Ovary (tissue), 7 donors: ENCODE measurements at regions not wholly inside any gene's neighbourhood (a gene's known extent, or its start where the extent isn't known, plus 50 kb on each side); places are given as distances from the start of the nearest gene placed in this dataset.
"Not testable (repeated sequence)": the region's sequence is repeated elsewhere in the genome, so short reads cannot be mapped to it uniquely, and the experiment has no call there.

Source experiments
- DNase-seq, 5 donors: peaks; one replicate each; pipeline ENCODE4 v3.0.0-alpha.2; 2019 to 2020
- H3K27ac ChIP-seq, 2 donors: fragments of 200-600 bp; one replicate each; pipeline versions ENCODE4 v1.5.1 to v1.8.0; 2019 to 2022
- H3K27me3 ChIP-seq: fragments of 200-600 bp; one replicate; pipeline ENCODE4 v1.8.0; 2022
- H3K36me3 ChIP-seq: fragments of 200-600 bp; sonication (generic); one replicate; pipeline ENCODE4 v1.5.1; 2019
- H3K4me1 ChIP-seq: one replicate; pipeline ENCODE4 v1.8.1; 2013; ENCODE audit warnings: mild to moderate bottlenecking, moderate library complexity; ENCODE audit not compliant: insufficient read depth
- H3K4me3 ChIP-seq: fragments of 200-600 bp; sonication (generic); one replicate; pipeline ENCODE4 v1.5.1; 2017
- H3K9me3 ChIP-seq, 2 donors: fragments of 200-600 bp in 1 of 2; sonication (generic) in 1 of 2; one replicate each; pipeline versions ENCODE4 v1.5.1 to v1.8.1; 2013 to 2019; ENCODE audit warnings: mild to moderate bottlenecking in 1 of 2, moderate library complexity in 1 of 2
- EP300 ChIP-seq: sonication (generic); formaldehyde crosslinking; IDR thresholded peaks from one replicate; pipeline ENCODE4 v1.6.1; 2017; ENCODE audit warnings: antibody characterized with exemption
- POLR2A ChIP-seq: fragments of 450-650 bp; IDR thresholded peaks from one replicate; pipeline ENCODE4 v1.6.1; 2017; ENCODE audit warnings: antibody characterized with exemption, mild to moderate bottlenecking, moderate library complexity
- WGBS, 3 donors: extraction: QIAGEN DNeasy Blood & Tissue Kit in 1 of 3; methylation state at CpG; one replicate each; pipeline versions ENCODE4 v1.1.5 to v1.1.7; 2013 to 2017; 5-methylcytosine and 5-hydroxymethylcytosine counted together
- intact Hi-C, 4 donors: fragments of 100-400 bp; cut with DNase I; formaldehyde crosslinking; loops; one replicate each; pipeline versions ENCODE4 v1.11.0 to v1.15.1; 2022 to 2023
- TF ChIP-seq, protein P1 (sequence below), 3 donors: fragments of 450-650 bp in 2 of 3; fragments of 200-600 bp in 1 of 3; IDR thresholded peaks; one replicate each; pipeline versions ENCODE4 v1.5.1 to v1.8.0; 2016 to 2022; ENCODE audit warnings: antibody characterized with exemption in 3 of 3, mild to moderate bottlenecking in 1 of 3
- donor health status: DM: no; HTN: no; CAD: no; lungs with moderate emphysema.
- donor health status: DM: no; HTN: no; CAD: no.
- donor health status: Bipolar disorder and iron deficiency.
- donor health status: DM: no; HTN: no; CAD: no.
- donor health status: DM: yes; HTN: yes; CAD: no.

DNA sequence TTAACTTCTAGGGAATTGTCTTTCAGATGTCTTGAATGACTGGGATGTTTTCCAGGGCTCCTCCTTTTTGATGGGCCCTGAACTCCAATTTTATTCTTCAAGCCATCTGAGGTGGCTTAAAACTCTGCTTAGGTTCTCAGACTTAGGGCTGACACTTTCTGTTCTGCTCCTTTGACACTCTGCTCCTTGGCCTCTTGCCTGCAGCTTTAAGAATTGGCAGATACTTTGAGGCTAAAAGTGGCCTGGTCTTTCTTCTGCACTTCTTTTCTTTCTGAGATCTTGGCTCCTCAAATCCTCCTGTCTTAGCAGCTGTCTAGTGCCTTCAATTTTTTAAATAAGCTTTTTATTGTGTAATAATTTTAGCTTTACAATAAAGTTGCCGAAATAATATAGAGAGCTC, 294.6 kb downstream of the RPS6KC1 start:
- H3K27ac ChIP-seq, result no peak overlapping the region
- 85 to 97% (median 96%) methylated on average over 1 of the region's 1 CpG for WGBS, 3 donors
- DNase-seq, result no peak

DNA sequence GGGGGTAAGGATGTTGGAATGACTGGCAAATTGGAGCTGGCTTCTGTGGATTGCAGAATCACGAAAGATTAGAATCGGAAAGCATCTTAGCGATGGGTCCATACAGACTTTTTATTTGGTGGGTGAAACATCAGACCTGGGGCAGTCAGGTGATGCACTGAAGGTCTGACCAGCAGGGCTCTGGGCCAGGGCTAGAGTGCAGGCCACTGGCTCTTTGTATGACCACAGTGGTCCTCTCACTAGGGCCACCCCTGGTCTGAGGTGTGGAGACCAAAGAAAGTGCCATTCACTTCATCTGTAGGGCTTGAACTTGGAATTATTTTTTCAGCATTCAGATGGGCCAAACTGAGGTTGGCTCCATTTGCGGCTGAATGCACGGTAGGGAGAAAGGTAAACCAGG, 306.4 kb downstream of the RPS6KC1 start:
- no peak overlapping the region for H3K4me3 ChIP-seq
- DNase-seq, result no peak
- 92 to 95% (median 93%) methylated on average over 5 of the region's 5 CpGs for WGBS, 3 donors
- peaks cover 0 to 2% of the 10 kb centered on the region in 2 donors for H3K9me3 ChIP-seq
- H3K27ac ChIP-seq, result no peak overlapping the region
- intact Hi-C loops, result no loop called here
- no peaks in the 10 kb centered on the region for H3K4me1 ChIP-seq
- TF ChIP-seq, protein P1, sequence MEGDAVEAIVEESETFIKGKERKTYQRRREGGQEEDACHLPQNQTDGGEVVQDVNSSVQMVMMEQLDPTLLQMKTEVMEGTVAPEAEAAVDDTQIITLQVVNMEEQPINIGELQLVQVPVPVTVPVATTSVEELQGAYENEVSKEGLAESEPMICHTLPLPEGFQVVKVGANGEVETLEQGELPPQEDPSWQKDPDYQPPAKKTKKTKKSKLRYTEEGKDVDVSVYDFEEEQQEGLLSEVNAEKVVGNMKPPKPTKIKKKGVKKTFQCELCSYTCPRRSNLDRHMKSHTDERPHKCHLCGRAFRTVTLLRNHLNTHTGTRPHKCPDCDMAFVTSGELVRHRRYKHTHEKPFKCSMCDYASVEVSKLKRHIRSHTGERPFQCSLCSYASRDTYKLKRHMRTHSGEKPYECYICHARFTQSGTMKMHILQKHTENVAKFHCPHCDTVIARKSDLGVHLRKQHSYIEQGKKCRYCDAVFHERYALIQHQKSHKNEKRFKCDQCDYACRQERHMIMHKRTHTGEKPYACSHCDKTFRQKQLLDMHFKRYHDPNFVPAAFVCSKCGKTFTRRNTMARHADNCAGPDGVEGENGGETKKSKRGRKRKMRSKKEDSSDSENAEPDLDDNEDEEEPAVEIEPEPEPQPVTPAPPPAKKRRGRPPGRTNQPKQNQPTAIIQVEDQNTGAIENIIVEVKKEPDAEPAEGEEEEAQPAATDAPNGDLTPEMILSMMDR (IDR thresholded peaks at IDR 0.05), result no peak
- no peak for TF ChIP-seq EP300
- H3K36me3 ChIP-seq, result no peaks in the 10 kb centered on the region
- no peaks in the 10 kb centered on the region for H3K27me3 ChIP-seq

More for the DNA sequence above, 294.6 kb downstream of the RPS6KC1 start:
- H3K4me3 ChIP-seq, result no peak overlapping the region
- no peaks in the 10 kb centered on the region for H3K9me3 ChIP-seq
- no peaks in the 10 kb centered on the region for H3K27me3 ChIP-seq
- H3K36me3 ChIP-seq, result no peaks in the 10 kb centered on the region
- intact Hi-C loops, result no loop called here
- TF ChIP-seq, protein P1 (IDR thresholded peaks at IDR 0.05), result no peak
- TF ChIP-seq EP300, result no peak
- no peak for TF ChIP-seq POLR2A
- no peaks in the 10 kb centered on the region for H3K4me1 ChIP-seq

DNA sequence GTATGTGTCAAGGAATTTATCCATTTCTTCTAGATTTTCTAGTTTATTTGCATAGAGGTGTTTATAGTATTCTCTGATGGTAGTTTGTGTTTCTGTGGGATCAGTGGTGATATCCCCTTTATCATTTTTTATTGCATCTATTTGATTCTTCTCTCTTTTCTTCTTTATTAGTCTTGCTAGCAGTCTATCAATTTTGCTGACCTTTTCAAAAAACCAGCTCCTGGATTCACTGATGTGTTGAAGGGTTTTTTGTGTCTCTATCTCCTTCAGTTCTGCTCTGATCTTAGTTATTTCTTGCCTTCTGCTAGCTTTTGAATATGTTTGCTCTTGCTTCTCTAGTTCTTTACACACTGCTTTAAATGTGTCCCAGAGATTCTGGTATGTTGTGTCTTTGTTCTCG, 307.3 kb downstream of the RPS6KC1 start:
- DNase-seq, H3K4me1 ChIP-seq, H3K9me3 ChIP-seq, H3K4me3 ChIP-seq, H3K27ac ChIP-seq, H3K36me3 ChIP-seq, H3K27me3 ChIP-seq, intact Hi-C loops: not testable (repeated sequence)
- 72 to 83% (median 75%) methylated on average over 1 of the region's 1 CpG for WGBS, 3 donors

DNA sequence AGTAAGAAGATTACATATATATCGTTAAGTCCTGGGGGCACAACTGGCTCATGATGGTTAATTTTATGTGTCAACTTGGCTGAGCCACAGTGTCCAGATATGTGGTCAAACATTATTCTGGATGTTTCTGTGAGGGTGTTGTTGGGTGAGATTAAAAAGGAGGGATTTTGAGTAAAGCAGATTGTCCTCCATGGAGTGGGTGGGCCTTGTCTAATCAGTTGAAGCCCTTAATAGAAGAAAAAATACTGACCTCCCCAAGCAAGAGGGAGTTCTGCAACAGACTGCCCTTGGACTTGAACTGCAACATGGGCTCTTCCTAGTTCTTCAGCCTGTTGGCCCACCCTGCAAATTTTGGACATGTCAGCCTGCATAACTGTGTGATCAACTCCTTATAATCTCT, 311.6 kb downstream of the RPS6KC1 start:
- Histone ChIP-seq H3K27me3 (no peaks in the 10 kb centered on the region), H3K4me3 (no peak overlapping the region), H3K36me3 (no peaks in the 10 kb centered on the region), H3K27ac (no peak overlapping the region), H3K9me3 (peaks cover 0 to 2% of the 10 kb centered on the region in 2 donors), H3K4me1 (no peaks in the 10 kb centered on the region)
- WGBS, 3 donors, result 97 to 100% (median 100%) methylated on average over 1 of the region's 1 CpG
- DNase-seq, result no peak
- intact Hi-C loops, result no loop called here
- TF ChIP-seq POLR2A (no peak), EP300 (no peak)
- TF ChIP-seq, protein P1 (IDR thresholded peaks at IDR 0.05), result no peak

DNA sequence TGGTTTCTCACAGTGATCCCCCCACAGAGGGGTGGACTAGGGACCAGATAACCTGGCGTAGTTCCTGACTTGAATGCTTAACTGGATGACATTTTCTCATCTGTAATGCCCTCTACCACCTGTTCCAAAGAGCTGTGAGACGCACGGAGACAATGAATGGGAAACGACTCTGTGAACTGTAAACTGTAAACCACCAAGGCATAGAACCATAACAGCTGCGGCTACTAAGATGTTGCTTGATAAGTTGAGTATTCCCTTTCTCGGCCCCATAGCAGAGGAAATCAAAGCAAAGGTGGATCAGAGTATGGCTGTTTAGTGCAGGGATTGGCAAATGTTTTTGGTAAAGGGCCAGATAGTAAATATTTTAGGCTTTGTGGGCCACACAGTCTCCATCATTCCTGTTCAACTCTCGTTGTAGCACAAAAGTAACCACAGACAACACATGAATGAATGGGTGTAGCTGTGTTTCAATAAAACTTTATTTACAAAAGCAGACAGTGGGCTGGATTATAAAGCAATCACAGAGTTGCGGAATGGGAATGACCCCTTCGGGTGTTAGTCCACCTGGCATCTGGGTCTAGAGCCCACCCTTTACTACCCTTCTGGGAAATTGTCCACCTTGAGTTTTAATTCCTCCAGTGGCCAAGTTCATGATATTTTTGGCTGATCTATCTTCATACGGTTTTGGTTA, 315.2 kb downstream of the RPS6KC1 start:
- Histone ChIP-seq H3K27me3 (no peaks in the 10 kb centered on the region), H3K36me3 (no peaks in the 10 kb centered on the region), H3K4me1 (no peaks in the 10 kb centered on the region), H3K9me3 (peaks cover 0 to 2% of the 10 kb centered on the region in 2 donors), H3K27ac (no peak overlapping the region), H3K4me3 (no peak overlapping the region)
- WGBS, 3 donors, result 79 to 84% (median 81%) methylated on average over 10 of the region's 10 CpGs
- TF ChIP-seq POLR2A, result no peak
- TF ChIP-seq, protein P1 (IDR thresholded peaks at IDR 0.05), result no peak
- no peak for TF ChIP-seq EP300
- no peak for DNase-seq
- intact Hi-C loops, result no loop called here
